AG09319 (cell line): ENCODE measurements at regions not wholly inside any gene's neighbourhood (a gene's known extent, or its start where the extent isn't known, plus 50 kb on each side); places are given as distances from the start of the nearest gene placed in this dataset.

Experiments
- DNase-seq: peaks from one replicate; pipeline ENCODE4 v3.0.0-alpha.2; 2010; ENCODE audit warnings: low read depth; ENCODE audit errors: extremely low read depth
- CTCF ChIP-seq: IDR thresholded peaks from 2 replicates; pipeline ENCODE4 v1.5.1; 2011; ENCODE audit warnings: low read depth, mild to moderate bottlenecking, inconsistent platforms, low read length, moderate library complexity

- no peak for TF ChIP-seq CTCF
- DNase-seq: no peak
These were observed 363.1 kb downstream of the PLPP3 start for GRCh38 chr1:56216218-56216617.

- DNase-seq: no peak
- no peak for TF ChIP-seq CTCF
These were observed 363.6 kb downstream of the PLPP3 start for GRCh38 chr1:56215771-56216170.

GRCh38 chr1:56215086-56215485 is 364.3 kb downstream of the PLPP3 start:
- no peak for DNase-seq
- no peak for TF ChIP-seq CTCF

- no peak for DNase-seq
- TF ChIP-seq CTCF: no peak
These were observed 366.3 kb downstream of the PLPP3 start for GRCh38 chr1:56213068-56213467.

- no peak for TF ChIP-seq CTCF
- DNase-seq: no peak
These were observed 367.2 kb downstream of the PLPP3 start for GRCh38 chr1:56212143-56212542.

- no peak for TF ChIP-seq CTCF
- no peak for DNase-seq
These were observed 373.0 kb downstream of the PLPP3 start for GRCh38 chr1:56206391-56206790.

GRCh38 chr1:56204206-56204605 is 375.2 kb downstream of the PLPP3 start:
- no peak for TF ChIP-seq CTCF
- no peak for DNase-seq
